Mammary epithelial cell (primary cell): ENCODE measurements at regions not wholly inside any gene's neighbourhood (a gene's known extent, or its start where the extent isn't known, plus 50 kb on each side); places are given as distances from the start of the nearest gene placed in this dataset.

Experiments used
- EZH2 ChIP-seq: IDR thresholded peaks from 2 replicates; pipeline ENCODE4 v1.6.1; 2012; ENCODE audit warnings: low read length, inconsistent platforms, borderline replicate concordance
- TF ChIP-seq, protein P1 (sequence below), 2 donors: IDR thresholded peaks in 1 of 2; conservative IDR thresholded peaks in 1 of 2; 2 replicates each; pipeline ENCODE4 v1.5.1; 2011 to 2012; ENCODE audit warnings: inconsistent platforms in 2 of 2, low read length in 2 of 2, mild to moderate bottlenecking in 2 of 2, control low read depth in 1 of 2, low read depth in 1 of 2; ENCODE audit not compliant: insufficient read depth in 1 of 2; ENCODE audit errors: extremely low read depth in 1 of 2

DNA sequence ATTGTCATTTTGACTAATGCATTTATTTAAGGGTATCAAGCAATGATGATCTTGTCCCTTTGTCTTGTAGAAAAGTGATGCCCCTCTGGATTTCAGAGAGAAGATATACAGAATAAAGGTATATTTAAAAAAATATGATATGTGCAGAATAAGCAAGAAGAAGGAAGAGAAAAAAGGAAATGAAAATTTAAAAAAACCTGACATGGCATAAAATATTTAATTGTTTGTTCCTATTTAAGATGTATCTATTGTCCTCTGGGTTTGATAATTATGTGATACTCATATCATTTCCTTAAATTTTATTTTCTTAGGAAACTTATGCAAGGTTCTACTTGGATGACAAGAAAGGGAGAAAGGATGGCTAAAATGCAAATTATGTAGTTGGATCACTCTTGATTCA, 983.7 kb upstream of the CDH6 start:
- TF ChIP-seq, protein P1, sequence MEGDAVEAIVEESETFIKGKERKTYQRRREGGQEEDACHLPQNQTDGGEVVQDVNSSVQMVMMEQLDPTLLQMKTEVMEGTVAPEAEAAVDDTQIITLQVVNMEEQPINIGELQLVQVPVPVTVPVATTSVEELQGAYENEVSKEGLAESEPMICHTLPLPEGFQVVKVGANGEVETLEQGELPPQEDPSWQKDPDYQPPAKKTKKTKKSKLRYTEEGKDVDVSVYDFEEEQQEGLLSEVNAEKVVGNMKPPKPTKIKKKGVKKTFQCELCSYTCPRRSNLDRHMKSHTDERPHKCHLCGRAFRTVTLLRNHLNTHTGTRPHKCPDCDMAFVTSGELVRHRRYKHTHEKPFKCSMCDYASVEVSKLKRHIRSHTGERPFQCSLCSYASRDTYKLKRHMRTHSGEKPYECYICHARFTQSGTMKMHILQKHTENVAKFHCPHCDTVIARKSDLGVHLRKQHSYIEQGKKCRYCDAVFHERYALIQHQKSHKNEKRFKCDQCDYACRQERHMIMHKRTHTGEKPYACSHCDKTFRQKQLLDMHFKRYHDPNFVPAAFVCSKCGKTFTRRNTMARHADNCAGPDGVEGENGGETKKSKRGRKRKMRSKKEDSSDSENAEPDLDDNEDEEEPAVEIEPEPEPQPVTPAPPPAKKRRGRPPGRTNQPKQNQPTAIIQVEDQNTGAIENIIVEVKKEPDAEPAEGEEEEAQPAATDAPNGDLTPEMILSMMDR (conservative IDR thresholded peaks at IDR 0.05 in 1 of 2, IDR thresholded peaks at IDR 0.05 in 1 of 2; ENCODE audit: extremely low read depth in 1 of 2, insufficient read depth in 1 of 2, low read depth in 1 of 2, low read length in 2 of 2) = no peak
- no peak for TF ChIP-seq EZH2
